Testis (tissue), 2 donors: ENCODE measurements at regions not wholly inside any gene's neighbourhood (a gene's known extent, or its start where the extent isn't known, plus 50 kb on each side); places are given as distances from the start of the nearest gene placed in this dataset.

Source experiments
- POLR2A ChIP-seq: fragments of 450-650 bp; IDR thresholded peaks from one replicate; pipeline ENCODE4 v1.6.1; 2017; ENCODE audit warnings: antibody characterized with exemption, mild to moderate bottlenecking, moderate library complexity
- TF ChIP-seq, protein P1 (sequence below), 3 experiments: fragments of 450-650 bp in 2 of 3; fragments of 200-600 bp in 1 of 3; sonication (generic) in 1 of 3; IDR thresholded peaks; one replicate each; pipeline ENCODE4 v1.5.1; 2016 to 2019; ENCODE audit warnings: antibody characterized with exemption in 3 of 3, mild to moderate bottlenecking in 2 of 3, moderate library complexity in 1 of 3

DNA sequence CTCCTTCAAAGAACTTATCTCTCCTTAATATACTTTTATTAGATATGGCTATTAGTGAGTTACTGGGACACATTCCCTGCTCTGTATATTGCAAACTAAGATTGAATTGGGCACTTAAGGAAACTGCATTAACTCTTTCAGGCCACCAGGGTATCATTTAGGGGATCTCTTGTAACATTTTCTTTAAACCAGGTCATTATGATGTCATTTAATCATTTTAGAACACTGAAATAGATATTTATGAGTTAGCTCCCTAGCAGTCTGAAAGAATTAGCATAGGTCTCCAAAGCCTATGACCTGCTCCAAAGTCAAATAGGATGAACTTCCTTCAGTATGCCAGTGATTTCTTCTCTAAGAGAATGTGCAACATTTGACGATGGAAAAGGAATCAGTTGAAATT, 506.9 kb downstream of the FOXG1 start:
- TF ChIP-seq POLR2A: no peak
- TF ChIP-seq, protein P1, sequence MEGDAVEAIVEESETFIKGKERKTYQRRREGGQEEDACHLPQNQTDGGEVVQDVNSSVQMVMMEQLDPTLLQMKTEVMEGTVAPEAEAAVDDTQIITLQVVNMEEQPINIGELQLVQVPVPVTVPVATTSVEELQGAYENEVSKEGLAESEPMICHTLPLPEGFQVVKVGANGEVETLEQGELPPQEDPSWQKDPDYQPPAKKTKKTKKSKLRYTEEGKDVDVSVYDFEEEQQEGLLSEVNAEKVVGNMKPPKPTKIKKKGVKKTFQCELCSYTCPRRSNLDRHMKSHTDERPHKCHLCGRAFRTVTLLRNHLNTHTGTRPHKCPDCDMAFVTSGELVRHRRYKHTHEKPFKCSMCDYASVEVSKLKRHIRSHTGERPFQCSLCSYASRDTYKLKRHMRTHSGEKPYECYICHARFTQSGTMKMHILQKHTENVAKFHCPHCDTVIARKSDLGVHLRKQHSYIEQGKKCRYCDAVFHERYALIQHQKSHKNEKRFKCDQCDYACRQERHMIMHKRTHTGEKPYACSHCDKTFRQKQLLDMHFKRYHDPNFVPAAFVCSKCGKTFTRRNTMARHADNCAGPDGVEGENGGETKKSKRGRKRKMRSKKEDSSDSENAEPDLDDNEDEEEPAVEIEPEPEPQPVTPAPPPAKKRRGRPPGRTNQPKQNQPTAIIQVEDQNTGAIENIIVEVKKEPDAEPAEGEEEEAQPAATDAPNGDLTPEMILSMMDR (IDR thresholded peaks at IDR 0.05): peak in 1 of 3 experiments; percentile 18
